ENCODE measurements at regions not wholly inside any gene's neighbourhood (a gene's known extent, or its start where the extent isn't known, plus 50 kb on each side); places are given as distances from the start of the nearest gene placed in this dataset.

GRCh38 chr5:167614294-167615021 is 677.0 kb upstream of the WWC1 start:
- Mint-ChIP-seq H3K4me3 (ENCODE audit: unreplicated experiment) (no peak overlapping the region), H3K4me1 (ENCODE audit: insufficient read depth, unreplicated experiment) (no peaks in the 10 kb centered on the region), H3K27ac (ENCODE audit: low read depth, unreplicated experiment) (no peak overlapping the region), H3K36me3 (ENCODE audit: insufficient read depth, unreplicated experiment) (no peaks in the 10 kb centered on the region), H3K27me3 (ENCODE audit: insufficient read depth, unreplicated experiment) (no peaks in the 10 kb centered on the region), H3K9me3 (ENCODE audit: unreplicated experiment) (no peaks in the 10 kb centered on the region)
- DNase-seq (ENCODE audit: unreplicated experiment), result no peak
- ChIA-PET POLR2A (interaction anchor here (0.9 to 1.0 kb wide), 2 partner anchors 12 to 95 kb away, joined by 3 to 5 read pairs; no protein-coding TSS in a partner anchor), CTCF (interaction anchor here (1.3 kb wide), 1 partner anchor 108 kb away, joined by 3 read pairs; no protein-coding TSS in a partner anchor)
- BruUV-seq (replicated peaks), result no TSS peak
- TF ChIP-seq CTCF (IDR thresholded peaks at IDR 0.05; ENCODE audit: unreplicated experiment), result no peak
- intact Hi-C loops (cut with micrococcal nuclease), result no loop called here

- TF ChIP-seq CTCF (IDR thresholded peaks at IDR 0.05; ENCODE audit: unreplicated experiment), result no peak
- Mint-ChIP-seq H3K36me3 (ENCODE audit: insufficient read depth, unreplicated experiment) (no peaks in the 10 kb centered on the region), H3K27ac (ENCODE audit: low read depth, unreplicated experiment) (no peak overlapping the region), H3K27me3 (ENCODE audit: insufficient read depth, unreplicated experiment) (no peaks in the 10 kb centered on the region), H3K9me3 (ENCODE audit: unreplicated experiment) (no peaks in the 10 kb centered on the region), H3K4me3 (ENCODE audit: unreplicated experiment) (no peak overlapping the region), H3K4me1 (ENCODE audit: insufficient read depth, unreplicated experiment) (no peaks in the 10 kb centered on the region)
- no peak for DNase-seq (ENCODE audit: unreplicated experiment)
- CTCF ChIA-PET, result interaction anchor here (0.7 to 0.9 kb wide), 2 partner anchors 431 to 444 kb away, joined by 4 to 6 read pairs; no protein-coding TSS in a partner anchor
- intact Hi-C loops (cut with micrococcal nuclease), result no loop called here
- POLR2A ChIA-PET, result interaction anchor here (0.6 kb wide), 1 partner anchor 149 kb away, joined by 3 read pairs; no protein-coding TSS in a partner anchor
- no TSS peak for BruUV-seq (replicated peaks)
These were observed 675.2 kb upstream of the WWC1 start for GRCh38 chr5:167616043-167616890.

GRCh38 chr5:167623354-167623753 is 668.1 kb upstream of the WWC1 start:
- no peak for DNase-seq (ENCODE audit: unreplicated experiment)
- H3K36me3 Mint-ChIP-seq (ENCODE audit: insufficient read depth, unreplicated experiment), result no peaks in the 10 kb centered on the region
- no peak overlapping the region for H3K27ac Mint-ChIP-seq (ENCODE audit: low read depth, unreplicated experiment)
- H3K9me3 Mint-ChIP-seq (ENCODE audit: unreplicated experiment), result no peaks in the 10 kb centered on the region
- ChIA-PET CTCF (interaction anchor here (0.7 to 1.8 kb wide), 3 partner anchors 15 to 366 kb away, joined by 3 to 6 read pairs (median 4); no protein-coding TSS in a partner anchor), POLR2A (interaction anchor here (0.7 kb wide), 1 partner anchor 36 kb away, joined by 3 read pairs; no protein-coding TSS in a partner anchor)
- no TSS peak for BruUV-seq (replicated peaks)
- no peaks in the 10 kb centered on the region for H3K27me3 Mint-ChIP-seq (ENCODE audit: insufficient read depth, unreplicated experiment)
- H3K4me3 Mint-ChIP-seq (ENCODE audit: unreplicated experiment), result no peak overlapping the region
- peaks cover 10% of the 10 kb centered on the region for H3K4me1 Mint-ChIP-seq (ENCODE audit: insufficient read depth, unreplicated experiment)
- TF ChIP-seq CTCF (IDR thresholded peaks at IDR 0.05; ENCODE audit: unreplicated experiment), result no peak
- intact Hi-C loops (cut with micrococcal nuclease), result no loop called here

GRCh38 chr5:167624053-167624452 is 667.4 kb upstream of the WWC1 start:
- no peaks in the 10 kb centered on the region for H3K36me3 Mint-ChIP-seq (ENCODE audit: insufficient read depth, unreplicated experiment)
- CTCF ChIA-PET, result interaction anchor here (0.9 to 1.8 kb wide), 3 partner anchors 36 to 423 kb away, joined by 3 to 6 read pairs (median 3); no protein-coding TSS in a partner anchor

More at GRCh38 chr5:167624053-167624452, 667.4 kb upstream of the WWC1 start:
- no peak for DNase-seq (ENCODE audit: unreplicated experiment)
- H3K9me3 Mint-ChIP-seq (ENCODE audit: unreplicated experiment), result no peaks in the 10 kb centered on the region
- no peak overlapping the region for H3K27ac Mint-ChIP-seq (ENCODE audit: low read depth, unreplicated experiment)
- H3K4me1 Mint-ChIP-seq (ENCODE audit: insufficient read depth, unreplicated experiment), result peaks cover 10% of the 10 kb centered on the region
- POLR2A ChIA-PET, result interaction anchor here (0.7 kb wide), 1 partner anchor 40 kb away, joined by 3 read pairs; no protein-coding TSS in a partner anchor
- H3K4me3 Mint-ChIP-seq (ENCODE audit: unreplicated experiment), result no peak overlapping the region
- intact Hi-C loops (cut with micrococcal nuclease), result no loop called here
- TF ChIP-seq CTCF (IDR thresholded peaks at IDR 0.05; ENCODE audit: unreplicated experiment), result no peak
- H3K27me3 Mint-ChIP-seq (ENCODE audit: insufficient read depth, unreplicated experiment), result no peaks in the 10 kb centered on the region
- BruUV-seq (replicated peaks), result no TSS peak

All from MCF 10A (cell line).